ENCODE measurements at regions not wholly inside any gene's neighbourhood (a gene's known extent, or its start where the extent isn't known, plus 50 kb on each side); places are given as distances from the start of the nearest gene placed in this dataset.

DNA sequence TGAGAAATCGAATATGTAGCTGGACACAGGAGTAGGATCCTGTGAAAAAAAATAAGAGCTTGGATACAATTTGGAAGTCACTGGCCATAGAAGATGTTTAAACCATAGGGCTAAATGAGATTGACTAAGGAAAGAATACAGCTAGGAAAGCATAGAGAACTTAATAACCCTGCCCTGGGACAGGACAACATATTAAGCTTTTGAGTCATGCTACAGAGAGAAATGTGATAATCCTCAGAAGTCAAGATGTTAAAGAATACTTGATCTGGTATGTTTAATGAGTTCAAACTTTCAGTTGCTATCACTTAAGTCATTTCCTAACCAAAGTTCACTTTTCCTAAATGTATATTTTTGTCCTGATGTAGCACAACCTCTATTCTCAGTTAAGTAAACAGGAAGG lies 154.6 kb upstream of the TSHZ2 start:
- DNase-seq, result no peak

DNA sequence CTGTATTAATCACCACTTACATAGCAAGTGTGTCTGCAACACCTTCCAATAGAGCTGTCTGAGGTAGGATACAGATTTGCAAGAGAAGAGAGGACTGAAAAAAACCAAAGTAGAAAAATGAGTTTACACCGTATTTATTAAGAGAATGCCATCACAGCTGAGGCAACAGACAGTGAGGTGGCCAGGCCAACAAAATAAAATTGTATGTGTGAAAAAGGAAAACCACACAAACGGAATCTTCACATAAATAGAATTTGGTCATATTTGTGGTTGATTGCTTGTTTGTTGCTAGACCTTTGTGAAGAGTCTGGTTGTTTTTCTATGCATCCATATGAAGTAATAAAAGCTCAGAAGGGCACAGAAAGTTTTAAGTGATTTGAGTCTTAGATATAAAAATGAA lies 157.8 kb upstream of the TSHZ2 start:
- DNase-seq, result no peak

DNA sequence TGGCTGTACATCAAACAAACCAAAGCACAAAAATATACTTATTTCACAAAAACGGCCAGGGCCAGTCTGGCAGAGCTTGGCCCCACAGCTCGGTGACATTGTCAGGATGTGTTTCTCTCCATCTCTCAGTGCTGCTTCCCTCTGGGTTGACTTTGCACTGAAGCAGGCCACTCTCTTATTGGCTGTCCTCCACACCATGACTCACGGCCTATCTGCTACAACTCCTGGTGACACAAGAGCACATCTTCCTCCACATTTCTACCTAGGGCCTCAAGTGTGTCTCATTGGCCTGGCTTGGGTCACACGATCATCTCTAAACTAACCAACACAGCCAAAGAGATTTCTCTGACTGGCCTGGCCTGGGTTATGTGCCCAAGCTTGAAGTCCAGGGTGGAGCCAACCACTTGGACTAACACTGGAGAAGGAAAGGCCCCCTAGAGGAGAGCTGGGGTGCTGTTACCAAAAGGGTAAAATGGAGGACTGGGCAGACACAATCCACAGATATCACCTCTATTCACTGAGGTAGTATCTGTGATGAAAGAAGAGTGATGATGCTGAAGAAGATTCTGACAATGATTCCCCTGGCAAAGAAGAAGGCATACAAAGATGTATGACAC lies 159.8 kb upstream of the TSHZ2 start:
- peak; percentile 14 for DNase-seq

DNA sequence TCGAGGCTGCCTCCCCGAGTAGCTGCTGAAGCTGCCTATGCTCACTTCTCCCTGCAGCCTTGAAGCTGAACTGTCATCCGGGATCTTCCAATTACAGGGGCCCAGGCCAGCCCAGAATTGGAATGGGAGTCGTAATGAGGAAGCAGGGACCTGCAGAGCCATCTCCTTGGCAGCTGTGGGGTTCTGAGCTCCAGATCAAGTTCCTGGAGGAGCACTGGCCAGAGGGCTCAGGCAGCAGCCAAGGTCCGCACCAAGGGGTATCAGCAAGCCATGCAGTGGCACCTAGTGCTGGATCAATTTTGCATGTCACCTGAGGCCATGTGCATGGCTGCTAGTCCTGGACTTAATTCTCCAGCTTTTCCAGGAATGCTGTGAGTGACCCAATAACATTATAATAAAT lies 163.2 kb upstream of the TSHZ2 start:
- DNase-seq, result peak; percentile 34

DNA sequence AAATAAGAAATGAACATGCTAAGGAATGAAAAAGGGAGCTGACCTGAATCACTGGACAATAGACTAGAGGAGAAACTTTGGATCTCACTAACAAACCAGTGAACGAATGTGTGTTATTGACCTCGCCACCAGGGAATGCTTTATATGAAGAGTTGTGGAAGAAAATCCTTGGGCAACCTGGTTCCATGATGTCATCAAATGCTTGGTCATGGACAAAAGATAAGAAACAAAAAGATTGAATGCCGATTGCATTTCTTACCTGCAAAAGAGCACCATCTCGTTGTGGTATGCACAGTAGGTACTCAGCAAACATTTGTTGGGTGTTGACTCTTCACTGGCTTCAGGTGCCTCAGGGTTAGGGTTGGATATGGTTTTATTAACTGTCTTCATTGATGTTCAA lies 165.2 kb upstream of the TSHZ2 start:
- DNase-seq, result no peak

DNA sequence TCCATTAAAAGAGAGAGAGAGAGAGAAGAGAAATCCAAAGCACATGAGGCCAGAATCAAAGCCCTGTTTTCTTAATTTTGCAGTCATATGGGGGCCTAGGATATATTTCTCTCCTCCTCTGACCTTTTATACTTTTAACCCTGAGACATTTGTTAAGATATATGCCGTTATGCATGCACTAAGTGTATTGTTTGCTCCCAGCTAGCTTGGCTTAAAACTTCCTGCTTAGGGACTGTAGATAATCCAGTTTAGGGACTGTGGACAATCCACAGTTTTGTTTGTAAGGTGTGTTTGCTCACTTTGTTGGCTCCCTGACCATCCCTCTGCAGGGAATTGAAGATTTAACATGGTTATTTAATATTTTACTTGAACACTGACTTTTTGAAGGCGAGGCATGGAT lies 166.3 kb upstream of the TSHZ2 start:
- peak; percentile 78 for DNase-seq

DNA sequence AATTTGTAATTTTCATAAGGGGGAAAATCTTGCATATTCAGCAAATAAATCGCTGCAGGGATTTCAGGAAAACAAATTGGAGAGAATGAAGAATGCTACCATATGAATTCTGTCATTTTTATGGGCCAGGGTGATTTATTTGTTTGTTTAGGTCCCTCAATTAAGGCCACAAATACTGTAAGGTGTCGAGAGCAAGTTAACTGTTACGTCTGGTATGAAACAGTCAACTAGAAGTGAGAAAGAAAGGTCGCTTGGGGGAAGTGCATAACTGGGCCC lies 166.9 kb upstream of the TSHZ2 start:
- no peak for DNase-seq

DNA sequence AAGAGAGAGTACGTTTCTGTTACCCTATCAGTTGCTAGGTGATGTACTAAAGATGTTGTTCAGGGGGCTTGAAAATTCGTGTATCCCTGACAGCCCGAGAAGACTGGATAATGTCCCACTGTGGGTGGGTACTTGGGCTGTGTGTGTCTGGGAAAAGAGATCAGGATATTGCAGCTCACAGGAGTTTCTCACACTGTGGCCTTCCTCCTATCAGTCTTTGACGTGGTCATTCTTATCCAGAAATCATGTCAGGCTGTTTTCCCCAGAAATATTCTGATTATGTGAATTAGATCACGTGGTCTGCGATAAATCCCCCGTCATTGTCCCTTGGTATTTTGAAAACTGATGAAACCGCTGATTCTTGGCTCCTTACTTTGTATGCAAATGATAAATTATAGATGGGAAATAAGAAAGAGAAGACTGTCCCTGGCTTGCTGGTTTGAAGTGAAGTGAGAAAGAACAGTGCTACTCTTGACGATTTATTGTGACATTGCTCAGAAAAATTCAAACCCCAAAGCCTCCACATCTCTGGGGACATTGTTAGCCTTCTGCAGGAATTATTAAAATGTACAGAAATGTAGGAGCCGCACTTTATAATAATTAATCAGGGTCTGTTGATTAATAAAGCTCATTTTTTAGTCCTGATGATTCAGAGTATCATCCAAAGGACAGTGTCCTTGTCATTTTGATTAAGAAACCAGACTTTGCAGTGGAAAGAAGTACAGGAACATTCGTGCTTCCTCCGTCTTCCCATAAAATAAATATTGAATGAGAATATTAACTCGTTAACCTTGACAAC lies 167.5 kb upstream of the TSHZ2 start:
- DNase-seq, result no peak

DNA sequence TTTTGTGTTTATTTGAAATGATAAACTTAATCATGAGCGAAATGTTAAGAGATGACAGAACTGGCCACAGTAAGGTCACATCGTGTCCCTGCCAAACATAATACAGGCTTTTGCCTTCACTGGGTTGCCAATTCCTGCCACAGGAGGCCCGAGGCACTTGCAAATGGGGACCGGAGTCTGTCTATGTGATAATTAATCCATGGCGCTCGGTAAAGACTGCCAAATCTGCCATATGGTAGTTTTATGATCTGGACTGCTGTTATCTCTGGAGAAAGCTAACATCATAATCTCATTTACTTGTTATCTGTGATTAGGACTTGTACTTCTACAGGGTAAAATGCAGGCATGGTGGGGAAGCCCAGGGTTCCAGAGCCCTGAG lies 170.5 kb upstream of the TSHZ2 start:
- DNase-seq, result peak; percentile 93

DNA sequence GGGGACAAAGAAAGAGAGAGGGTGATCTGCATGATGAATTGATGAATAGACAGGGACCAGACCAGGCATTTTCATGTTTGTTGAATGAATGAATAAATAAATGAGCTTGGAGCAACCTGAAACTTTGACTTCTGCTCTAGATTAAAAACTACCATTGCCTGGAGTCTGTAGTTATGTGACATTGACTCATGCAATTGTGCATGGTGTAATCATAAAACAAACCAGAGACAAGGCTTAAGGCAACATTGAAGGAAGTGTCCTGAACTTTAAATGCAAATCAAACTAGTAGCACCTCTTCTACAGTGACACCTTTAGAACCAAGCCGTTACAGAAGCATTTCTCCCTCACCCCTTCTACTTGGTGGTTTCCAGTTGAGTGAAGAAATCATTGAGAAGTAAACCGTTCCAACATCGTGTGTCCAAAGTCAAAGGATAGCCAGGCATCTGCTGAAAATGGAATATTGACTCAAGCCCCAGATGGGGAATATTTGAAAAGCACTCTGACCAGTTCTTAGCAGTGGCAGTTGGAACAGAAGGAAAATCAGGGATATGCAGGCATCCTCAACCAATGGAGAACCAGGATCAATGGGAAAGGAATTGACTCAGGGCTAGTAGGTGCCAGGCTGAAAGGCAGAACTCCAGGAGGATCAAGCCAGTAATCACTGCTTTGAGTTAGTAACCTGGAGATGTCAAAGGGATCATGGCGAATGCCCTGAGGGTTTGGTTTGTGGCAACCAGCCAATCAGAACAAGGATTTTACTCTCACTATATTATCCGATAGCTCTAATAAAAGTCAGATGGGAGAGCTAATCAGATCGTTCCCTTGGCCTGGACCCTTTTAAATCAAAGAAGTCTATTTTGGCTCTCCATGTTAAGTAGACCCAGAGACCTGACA lies 171.2 kb upstream of the TSHZ2 start:
- DNase-seq, result peak; percentile 69

DNA sequence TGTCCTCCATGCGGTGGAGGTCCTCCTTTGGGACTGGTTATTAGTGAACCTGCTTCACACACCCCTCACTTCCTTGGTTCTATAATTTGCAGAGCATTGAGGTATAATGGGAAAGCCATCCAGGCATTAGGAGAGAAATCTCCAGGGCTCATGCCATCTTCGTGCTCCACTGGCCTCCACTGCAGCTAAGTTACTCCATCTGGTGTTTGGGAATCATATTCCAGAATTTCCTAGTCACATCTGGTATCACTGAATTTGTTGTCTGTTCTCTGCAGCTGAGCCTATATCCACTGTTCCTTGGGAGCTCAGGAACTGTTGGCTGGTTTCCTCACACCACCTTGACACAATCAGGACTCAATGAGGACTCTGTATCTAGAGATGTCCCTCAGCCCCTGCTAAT lies 173.0 kb upstream of the TSHZ2 start:
- DNase-seq, result peak; percentile 25

DNA sequence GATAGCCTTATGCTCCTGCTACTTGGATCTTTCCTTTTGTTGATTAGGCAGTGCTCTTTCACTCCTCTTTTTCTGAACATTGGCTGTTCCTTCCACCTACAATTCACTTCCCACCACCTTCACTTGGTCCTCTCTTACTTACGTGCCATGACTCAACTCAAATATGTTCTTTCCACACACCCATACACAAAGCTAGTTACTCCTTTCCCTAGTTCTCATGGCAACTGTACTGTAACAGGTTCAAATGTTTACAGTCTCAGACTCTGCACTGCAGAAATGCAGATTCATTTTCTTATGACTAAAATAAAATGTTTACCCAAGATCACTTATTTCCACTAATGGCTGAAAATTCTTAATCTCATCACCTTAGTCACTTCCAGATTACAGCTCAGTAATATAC lies 174.0 kb upstream of the TSHZ2 start:
- DNase-seq, result no peak

DNA sequence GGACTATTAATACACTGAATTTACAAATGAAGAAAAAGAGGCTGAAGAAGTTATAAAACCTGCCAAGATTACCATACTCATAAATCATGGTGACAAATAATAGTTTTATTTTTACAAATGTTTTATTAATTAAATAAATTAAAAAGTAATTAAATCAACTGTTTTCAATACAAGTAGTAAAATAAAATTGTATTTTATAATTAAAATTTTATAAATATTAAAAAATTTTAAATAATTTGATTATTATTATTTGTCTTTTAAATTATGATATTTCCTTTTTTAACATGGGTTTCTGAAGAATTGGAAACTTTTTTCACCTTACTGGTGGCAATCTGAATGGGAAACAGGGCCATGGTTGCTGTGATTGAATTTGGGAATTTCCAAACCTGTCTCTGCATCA lies 177.3 kb upstream of the TSHZ2 start:
- no peak for DNase-seq

DNA sequence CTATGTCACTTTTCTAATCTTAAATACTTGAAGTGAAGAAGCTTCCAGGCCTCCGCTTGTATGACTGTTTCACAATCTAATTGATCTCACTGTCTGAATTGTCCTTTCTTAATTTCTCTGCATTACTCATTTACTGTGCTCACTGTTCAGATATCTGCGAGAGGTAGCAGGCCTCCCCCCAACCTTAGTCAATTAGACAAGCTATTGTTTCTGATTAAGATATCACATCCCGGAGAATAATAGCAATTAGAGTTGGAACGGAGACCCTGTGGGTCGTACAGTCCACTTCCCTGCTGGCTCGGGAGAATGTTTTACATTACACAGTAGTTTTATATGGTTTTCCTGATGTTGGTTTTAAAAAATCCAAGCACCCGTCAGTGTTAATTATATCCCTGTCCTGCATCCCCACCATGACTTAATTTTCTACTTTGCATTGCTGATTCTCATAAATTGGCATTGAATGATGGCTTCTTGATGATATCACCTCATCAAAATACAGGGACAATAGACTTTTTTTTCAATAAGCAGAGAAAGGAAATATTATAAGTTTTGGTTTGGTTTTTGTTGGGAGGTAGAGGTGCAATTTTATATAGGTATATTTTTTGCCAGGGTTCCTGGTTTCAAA lies 178.7 kb upstream of the TSHZ2 start:
- no peak for DNase-seq

DNA sequence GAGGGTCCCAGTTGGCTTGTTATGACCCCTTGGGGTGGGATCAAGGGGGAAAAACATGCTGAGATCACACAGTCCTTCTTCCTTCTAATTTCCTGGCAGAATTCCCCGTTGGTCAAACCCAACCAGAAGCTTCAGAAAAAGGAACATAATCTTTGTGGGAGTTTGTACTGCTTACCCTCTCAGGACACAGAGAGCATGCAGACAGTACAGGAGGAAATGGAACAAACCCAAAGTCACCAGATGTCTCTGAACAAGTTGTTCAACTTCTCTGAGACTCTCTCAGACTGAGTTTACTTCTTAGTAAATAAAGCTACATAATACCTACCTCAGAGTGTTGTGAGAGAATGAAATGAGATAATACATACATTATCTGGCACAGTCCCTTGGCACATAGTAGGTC lies 181.1 kb upstream of the TSHZ2 start:
- DNase-seq, result no peak

DNA sequence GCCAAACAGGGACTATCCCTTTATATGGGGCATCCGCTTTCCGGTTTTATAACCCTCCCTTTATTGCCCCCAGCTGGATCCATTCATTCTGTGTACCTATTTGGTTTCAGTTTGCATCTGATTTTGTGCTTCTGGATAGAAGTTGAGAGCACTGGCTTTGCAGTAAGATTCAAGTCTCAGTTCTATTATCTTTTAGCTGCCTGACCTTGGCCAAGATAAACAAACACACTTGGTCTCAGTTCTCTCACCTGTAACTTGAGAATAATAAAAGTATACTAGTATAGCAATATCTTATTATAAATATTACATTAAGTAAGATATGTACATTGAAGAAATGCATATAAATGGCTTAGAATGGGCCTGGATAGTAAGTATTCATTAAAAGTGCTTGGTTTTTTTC lies 182.4 kb upstream of the TSHZ2 start:
- no peak for DNase-seq

DNA sequence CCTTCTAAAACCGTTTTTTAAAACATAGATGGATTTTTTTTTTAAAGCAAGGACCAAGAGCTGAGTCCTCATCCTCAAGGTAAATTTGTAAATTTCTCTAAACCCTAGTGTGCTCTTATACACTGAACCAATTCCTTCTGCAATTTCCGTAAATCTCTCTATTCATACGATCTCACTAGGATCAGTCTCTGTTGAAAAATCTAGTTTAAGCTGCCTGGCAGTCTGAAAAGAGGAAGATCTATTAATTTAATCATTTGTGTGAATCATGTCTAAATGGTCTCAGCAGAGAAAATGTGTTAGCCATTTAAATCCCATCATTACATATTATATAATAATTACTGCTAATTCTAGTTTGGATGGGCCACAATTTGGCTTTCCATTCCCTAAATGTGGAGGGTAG lies 184.2 kb upstream of the TSHZ2 start:
- no peak for DNase-seq

DNA sequence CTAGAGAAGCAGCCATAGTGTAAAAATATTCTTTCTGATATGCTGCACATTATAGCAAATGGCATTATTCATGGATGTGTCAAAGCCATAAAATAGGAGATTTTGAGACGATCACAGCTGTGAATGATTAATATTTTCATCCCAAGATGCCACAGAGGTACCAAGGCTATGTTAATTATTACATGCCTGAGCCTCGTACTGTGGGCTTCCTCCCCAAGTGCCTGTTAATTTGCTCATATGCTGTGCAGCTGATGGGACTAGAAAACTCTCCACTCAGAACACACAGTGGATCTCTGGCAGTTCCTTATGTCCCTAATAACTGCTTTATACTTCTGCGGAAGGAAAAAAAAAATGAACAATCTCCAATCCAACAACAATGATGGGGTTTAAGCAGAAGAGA lies 184.9 kb upstream of the TSHZ2 start:
- DNase-seq, result no peak

DNA sequence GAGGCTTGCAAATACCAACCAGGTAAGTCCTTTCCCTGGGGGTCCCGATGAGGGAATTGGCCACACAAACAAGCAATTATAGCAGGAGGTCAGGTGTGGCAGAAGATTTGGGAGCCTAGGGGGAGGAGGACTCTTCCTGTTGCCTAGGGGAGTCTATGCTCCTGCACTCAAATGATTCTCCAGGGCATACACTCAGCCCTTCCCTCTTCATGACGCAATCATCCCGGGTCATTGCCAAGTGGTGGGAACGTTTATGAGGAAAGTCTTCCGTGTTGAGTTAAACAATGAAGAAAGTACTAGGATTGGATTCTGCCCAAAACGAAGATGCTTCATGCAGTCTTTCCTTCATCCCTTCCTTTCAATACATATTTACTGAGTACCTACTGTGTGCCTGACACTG lies 186.5 kb upstream of the TSHZ2 start:
- no peak for DNase-seq

DNA sequence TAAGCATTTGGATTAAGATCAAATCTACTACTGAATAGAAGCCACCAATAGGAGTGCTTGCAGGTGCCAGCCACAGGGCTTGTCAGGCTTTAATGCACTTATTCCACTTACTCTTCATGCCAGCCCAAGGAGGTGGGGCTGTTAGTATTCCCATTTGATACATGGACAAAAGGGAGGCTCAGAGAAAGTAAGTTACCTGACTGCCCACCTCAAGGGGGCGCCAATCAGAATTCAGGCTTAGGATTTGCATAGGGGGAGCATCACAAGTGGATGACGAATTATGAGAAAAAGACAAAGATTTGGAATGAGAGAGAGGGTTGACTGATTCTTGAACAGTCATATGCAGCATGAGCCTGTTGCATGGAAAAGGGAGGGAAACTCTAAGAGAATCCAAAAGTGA lies 188.4 kb upstream of the TSHZ2 start:
- peak; percentile 50 for DNase-seq

DNA sequence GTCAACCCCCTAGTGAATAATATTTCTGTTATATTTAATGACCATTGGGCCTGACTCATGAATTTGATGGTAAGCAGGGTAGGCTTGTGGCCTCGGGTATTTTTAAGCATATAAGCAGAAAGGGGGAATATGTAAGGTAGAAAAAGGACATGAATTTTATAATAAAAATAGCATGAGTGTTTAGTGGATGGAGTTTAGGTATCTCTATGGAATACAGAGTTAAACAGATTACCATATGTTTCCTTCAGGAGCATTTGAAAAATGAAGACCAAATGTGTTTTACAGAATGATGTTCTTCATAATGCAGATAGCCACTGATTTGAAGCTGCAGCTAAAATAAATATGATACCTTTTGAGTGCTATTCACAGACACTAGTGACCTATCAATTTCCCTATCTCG lies 191.7 kb upstream of the TSHZ2 start:
- DNase-seq, result no peak

DNA sequence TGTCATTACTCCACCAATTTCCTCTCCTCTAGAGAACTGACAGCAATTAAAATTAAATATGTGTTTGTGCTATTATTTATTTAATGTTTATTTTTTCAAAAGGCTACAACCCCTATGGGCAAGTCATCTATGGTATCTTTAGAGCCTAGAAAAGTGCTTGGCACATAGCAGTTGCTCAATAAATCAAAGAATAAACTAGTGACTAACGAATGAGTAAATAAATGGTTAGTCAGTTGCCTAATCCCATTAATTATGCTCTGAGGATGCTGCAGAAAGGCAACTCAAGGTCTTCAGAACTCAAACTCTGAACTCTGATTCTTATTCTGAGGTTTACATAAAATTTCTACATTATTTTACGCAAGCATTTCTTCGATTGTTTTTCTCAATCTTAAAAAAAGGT lies 193.0 kb upstream of the TSHZ2 start:
- no peak for DNase-seq

DNA sequence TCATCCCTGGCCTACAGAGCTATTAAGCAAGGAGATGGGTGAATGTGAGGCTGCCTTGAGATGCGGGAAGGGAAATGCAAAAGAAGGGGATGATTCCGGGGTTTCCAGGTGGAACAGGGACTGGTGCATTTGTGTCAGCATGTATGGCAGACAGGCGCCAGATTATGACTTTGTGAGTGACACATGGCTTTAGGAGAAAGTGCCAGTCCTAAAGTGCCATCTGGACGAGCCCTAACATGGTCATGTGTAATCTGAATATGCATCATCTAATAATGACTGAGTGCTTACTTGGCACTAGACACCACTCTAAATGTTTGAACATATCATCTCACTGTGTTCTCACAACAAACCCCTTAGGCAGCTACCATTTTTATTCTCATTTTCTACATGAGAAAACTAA lies 195.0 kb upstream of the TSHZ2 start:
- DNase-seq, result peak; percentile 82

DNA sequence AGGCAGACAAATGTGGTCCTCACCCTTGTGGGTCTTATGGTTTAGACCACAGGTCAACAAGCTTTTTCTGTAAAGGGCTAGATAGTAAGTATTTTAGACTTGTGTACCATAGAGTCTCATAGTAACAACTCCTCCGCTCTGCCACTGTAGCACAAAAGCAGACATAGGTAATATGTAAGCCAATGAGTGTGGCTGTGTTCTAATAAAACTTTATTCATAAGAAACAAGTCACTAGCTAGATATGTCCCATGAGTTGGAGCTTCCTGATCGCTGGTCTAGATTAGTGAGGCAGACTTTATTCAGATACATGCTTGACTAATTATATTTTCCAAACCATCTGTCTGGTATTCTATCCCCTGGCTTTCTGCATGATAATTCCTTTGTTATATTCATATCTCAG lies 196.4 kb upstream of the TSHZ2 start:
- no peak for DNase-seq
